Stimulated activated CD4-positive, alpha-beta T cell treated with anti-CD3 and anti-CD28 coated beads, Interleukin-15, amount 100 ng/mL, for 1 hour (primary cell): ENCODE measurements at regions not wholly inside any gene's neighbourhood (a gene's known extent, or its start where the extent isn't known, plus 50 kb on each side); places are given as distances from the start of the nearest gene placed in this dataset.

Source experiments
- DNase-seq, 2 donors: peaks; one replicate each; pipeline ENCODE4 v3.0.0-alpha.2; 2020; ENCODE audit warnings: low read depth in 1 of 2, low spot score in 1 of 2

- no peak for DNase-seq
These were observed 146.2 kb upstream of the AGAP1 start for GRCh38 chr2:235347691-235348090.

DNA sequence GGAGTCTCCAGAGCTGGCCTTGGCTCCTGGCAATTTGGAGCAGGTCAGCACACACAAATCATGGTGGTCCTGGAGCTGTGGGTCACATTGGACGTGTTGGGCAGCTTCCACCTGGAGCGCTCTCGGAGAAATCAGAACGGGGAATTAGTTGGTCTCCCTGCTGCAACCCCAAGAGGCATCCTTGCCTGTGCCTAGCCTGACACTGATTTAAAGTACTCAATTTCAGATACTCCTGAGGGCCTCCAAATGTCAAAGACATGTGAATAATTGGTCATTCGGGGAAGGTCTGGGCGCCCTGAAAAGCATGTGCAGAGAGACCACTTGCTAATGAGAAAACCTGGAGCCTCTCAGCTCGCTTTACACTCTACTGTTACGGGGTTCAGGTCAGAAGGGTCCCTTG lies 145.5 kb upstream of the AGAP1 start:
- no peak for DNase-seq

DNA sequence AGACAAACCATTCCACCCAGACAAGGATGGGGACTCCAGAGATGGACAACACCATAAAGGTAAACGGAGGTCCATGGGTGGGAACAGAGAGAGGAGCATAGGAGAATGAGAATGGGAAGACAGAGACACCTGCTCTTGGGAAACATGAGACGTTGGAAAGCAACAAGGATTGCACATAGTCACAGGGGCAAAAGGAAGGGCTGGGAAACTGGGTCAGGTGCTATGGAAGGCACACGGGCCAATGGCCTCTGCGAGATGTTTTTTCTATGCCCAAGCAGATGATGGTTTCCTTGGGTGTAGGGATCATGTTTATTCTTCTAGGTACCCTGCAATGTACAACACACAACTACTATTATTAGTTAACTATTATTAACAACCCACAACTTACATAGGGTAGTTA lies 143.6 kb upstream of the AGAP1 start:
- no peak for DNase-seq

DNA sequence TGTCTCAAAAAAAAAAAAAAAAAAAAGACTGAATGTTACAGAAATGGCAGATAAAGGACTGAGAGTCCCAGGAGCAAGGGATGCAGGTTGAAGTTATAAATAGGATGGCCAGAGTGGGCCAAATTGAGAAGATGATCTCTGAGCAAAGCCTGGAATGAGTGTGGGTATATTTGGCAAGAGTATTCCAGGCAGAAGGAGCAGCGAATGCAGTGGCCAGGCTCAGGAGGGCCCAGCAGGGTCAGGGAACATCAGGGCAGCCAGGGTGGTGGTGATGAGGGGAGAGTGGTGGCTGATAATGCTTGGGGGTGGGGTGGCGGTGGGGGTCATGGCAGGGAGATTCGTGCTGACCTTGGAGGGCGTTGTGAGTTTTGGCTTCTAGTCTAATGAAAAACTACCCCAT lies 141.3 kb upstream of the AGAP1 start:
- DNase-seq = no peak

GRCh38 chr2:235357881-235358280 lies 136.0 kb upstream of the AGAP1 start:
- DNase-seq = no peak

DNA sequence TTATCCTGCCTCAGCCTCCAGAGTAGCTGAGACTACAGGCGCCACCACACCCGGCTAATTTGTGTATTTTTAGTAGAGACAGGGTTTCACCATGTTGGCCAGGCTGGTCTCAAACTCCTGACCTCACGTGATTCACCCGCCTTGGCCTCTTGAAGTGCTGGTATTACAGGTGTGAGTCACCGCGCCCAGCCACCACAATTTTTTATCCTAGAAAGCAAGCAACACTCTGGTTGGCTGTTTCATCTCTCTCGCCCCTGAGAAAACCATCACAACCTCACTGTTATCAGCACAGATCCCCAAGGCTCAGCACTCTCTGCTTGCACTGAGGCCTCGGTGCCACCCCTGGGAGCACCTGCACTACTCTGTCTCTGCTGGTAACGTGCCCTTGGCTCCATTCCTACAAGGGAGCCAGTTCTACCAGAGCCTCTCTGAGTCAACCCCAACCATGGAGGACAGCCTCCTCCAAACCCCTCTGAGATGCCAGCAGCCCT lies 134.8 kb upstream of the AGAP1 start:
- DNase-seq = no peak

DNA sequence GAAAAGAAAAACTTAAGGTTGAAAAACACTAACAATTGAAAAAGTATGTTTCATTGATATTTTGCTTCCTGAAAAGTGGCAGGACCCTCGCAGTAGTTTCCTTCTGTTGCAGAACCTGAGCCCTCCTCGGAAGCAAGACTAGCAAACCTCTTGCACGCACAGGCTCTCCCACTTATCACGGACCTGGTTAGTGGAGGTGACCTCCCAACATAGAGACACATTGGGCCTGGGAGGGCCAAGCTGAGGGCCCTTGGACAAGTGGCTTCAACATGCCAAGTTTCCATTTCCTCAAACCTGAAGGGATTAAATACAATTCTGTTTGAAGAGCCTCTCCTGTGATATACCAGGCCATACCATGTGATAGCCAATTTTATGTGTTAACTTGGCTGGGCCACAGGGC lies 133.4 kb upstream of the AGAP1 start:
- DNase-seq = no peak

DNA sequence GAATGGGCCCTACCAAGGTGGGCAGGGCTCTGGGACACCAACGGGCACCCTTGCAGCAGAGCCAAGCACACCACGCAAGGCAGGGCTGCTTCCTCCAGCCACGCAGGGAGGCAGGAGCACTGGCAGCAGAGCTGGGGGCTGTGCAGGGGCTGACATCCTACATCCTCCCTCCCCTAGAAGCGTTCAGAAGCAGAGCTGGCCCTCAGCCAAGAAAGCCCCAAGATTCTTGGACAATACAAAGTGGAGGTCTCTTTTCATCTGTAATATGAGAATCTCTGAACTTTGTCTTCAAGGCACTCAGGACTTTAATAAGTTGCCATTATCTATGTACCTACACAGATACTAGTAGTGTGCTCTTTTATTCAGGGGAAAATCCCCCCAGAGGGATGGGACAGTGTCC lies 128.1 kb upstream of the AGAP1 start:
- DNase-seq = no peak

DNA sequence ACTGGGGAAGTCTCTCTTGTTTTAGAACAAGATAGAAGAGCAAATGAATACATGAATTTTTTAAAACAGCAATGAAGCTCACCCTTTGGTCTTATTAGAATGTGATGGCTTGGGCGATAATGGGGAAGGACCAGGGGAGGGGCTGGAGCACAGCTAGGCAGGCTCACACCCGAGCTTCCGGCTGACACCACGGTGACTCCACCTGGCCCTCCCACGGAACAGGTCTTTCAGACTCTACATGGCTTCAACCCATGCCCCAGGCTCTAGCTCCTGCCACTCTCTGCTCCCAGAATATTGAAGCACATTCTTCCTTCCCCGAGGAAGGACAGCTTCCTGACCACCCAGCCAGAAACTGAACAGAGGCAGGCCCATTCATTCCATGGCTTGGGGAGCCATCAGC lies 127.5 kb upstream of the AGAP1 start:
- no peak for DNase-seq

GRCh38 chr2:235366807-235367206 lies 127.0 kb upstream of the AGAP1 start:
- DNase-seq = no peak

DNA sequence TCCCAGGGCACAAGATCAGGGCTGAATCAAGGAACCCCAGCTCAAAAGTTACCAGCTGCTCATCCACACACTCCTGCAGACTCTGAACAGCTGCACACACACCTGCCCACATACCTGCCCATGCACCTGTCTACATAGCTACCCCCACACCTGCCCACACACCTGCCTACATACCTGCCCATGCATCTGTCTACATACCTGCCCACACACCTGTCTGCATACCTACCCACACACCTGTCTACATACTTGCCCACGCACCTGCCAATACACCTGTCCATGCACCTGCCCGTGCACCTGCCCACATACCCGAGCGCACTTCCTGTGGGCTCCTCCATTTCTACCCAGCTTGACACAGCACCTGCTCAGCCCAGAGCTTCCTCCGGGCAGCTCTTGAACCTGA lies 122.8 kb upstream of the AGAP1 start:
- DNase-seq = no peak

GRCh38 chr2:235373171-235373570 lies 120.7 kb upstream of the AGAP1 start:
- DNase-seq = no peak

DNA sequence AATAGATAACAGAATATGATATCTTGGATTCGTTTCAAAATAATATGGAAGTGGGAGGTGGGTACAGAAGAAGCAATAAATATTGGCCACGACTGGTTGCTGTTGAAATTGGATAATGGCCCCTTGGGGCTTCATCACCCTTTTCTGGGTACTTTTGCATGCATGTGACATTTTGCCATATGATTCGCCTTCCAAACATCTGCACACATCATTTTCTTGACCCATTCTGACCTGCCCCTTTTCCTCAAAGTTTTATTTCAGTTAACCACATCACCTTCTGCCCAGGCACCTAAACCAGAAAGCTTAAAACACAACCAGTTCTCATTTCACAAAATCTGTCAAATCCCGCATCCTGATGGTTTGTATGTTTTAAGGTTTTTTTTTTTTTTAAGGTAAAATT lies 116.7 kb upstream of the AGAP1 start:
- no peak for DNase-seq

- DNase-seq = no peak
These were observed 115.6 kb upstream of the AGAP1 start for GRCh38 chr2:235378246-235378645.

DNA sequence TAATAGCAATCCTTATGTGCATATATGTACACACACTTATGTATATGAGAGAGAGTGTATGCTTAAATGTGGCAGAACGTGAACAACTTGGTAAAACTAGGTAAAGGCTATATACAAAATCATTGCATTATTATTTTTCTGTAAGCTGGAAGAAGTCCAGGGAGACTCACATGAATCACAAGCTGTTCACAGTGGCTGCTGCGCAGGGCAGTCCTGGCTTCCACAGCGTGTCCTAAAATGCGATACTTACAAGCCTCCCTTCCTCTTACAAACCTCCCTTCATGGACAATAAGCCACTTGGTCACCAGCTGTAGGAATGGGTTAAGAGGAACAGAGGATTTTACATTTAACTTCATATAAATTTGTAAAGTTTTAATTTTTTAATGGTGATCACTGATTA lies 114.9 kb upstream of the AGAP1 start:
- no peak for DNase-seq

GRCh38 chr2:235381261-235381912 lies 112.5 kb upstream of the AGAP1 start:
- no peak for DNase-seq

GRCh38 chr2:235382179-235382578 lies 111.7 kb upstream of the AGAP1 start:
- DNase-seq = no peak

DNA sequence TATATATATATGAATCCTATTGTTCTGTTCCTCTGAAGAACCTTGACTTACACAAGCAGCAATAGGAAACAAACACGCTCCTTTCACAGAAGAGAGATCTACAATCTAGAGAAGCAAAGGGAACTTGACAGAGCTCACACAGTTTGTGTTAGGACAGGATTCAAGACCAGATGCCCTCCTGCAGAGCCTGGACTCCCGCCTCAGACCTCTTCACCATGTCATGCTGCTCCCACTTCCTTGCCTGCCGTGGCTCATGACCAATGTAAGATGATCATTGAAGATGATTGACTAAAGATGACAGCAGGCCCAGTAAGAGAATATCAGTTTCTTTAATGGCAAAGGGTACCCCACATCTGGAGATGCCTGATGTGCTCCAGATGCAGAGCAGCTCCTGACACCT lies 111.2 kb upstream of the AGAP1 start:
- DNase-seq = no peak

GRCh38 chr2:235383272-235383843 lies 110.5 kb upstream of the AGAP1 start:
- DNase-seq = no peak

- no peak for DNase-seq
These were observed 109.2 kb upstream of the AGAP1 start for GRCh38 chr2:235384624-235385023.

DNA sequence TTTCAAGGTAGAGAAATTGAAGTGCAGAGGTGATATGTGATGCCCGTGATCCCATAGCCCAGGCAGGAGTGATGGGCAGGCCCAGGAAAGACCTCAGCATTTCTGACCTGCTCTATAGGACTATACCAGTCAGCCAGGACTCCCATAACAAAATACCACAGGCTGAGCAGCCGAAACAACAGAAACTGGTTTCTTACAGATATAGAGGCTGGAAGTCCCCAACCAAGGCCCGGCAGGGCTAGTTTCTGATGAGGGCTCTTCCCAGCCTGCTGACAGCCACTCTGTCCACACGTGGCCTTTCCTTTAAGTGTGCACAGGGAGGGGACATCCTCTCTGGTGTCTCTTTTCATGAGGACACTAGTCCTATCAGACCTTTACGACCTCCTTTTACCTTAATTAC lies 104.2 kb upstream of the AGAP1 start:
- no peak for DNase-seq

GRCh38 chr2:235390108-235390815 lies 103.6 kb upstream of the AGAP1 start:
- no peak for DNase-seq

GRCh38 chr2:235390816-235391194 lies 103.0 kb upstream of the AGAP1 start:
- no peak for DNase-seq
